Fibroblast of mammary gland (primary cell): ENCODE measurements at regions not wholly inside any gene's neighbourhood (a gene's known extent, or its start where the extent isn't known, plus 50 kb on each side); places are given as distances from the start of the nearest gene placed in this dataset.
"Not testable (repeated sequence)": the region's sequence is repeated elsewhere in the genome, so short reads cannot be mapped to it uniquely, and the experiment has no call there.

Source experiments
- DNase-seq: peaks from one replicate; pipeline ENCODE4 v3.0.0-alpha.2; 2010; ENCODE audit warnings: low read depth
- H3K4me3 ChIP-seq: 2 replicates; pipeline ENCODE4 v1.5.1; 2011; ENCODE audit warnings: low read depth, mild to moderate bottlenecking, low read length, moderate library complexity; ENCODE audit not compliant: control insufficient read depth

DNA sequence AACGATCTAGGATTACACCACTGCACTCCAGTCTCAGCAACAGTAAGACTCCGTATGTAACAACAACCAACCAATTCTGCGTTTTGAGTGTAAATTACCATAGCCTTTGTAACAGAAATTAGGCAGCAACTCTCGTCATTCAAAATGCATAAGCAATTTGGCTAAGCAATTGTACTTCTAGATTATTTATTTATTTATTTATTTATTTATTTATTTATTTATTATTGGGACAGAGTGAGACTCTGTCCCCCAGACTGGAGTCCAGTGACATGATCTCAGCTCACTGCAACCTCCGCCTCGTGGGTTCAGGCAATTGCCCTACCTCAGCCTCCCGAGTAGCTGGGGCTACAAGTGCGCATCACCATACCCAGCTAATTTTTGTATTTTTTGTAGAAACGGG, 217.7 kb downstream of the POTEG start:
- not testable (repeated sequence) for H3K4me3 ChIP-seq

DNA sequence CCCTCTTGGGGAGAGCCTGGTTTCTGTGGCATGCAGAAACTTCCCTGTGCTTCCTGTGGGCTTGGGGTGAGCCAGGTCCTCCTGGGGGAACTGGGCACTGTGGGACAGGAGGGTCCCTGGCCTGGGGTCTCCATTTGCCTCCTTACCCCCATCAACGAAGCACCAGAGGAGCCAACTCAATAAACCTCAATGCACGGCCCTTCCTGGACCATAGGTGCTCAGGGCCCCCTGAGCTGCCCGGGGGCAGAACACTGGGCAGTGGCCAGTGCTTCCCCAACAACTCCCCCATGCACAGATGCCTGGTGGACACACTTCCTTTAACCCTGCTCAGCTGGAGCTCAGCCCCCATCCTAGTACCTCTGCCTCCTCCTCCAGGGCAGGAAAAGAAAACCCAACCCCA, 214.7 kb downstream of the POTEG start:
- not testable (repeated sequence) for H3K4me3 ChIP-seq, DNase-seq

More for the DNA sequence above, 217.7 kb downstream of the POTEG start:
- DNase-seq, result not testable (repeated sequence)

- not testable (repeated sequence) for DNase-seq, H3K4me3 ChIP-seq
These were observed 202.7 kb downstream of the POTEG start for GRCh38 chr14:19231421-19231820.

- not testable (repeated sequence) for H3K4me3 ChIP-seq, DNase-seq
These were observed 200.1 kb downstream of the POTEG start for GRCh38 chr14:19234059-19234458.

- not testable (repeated sequence) for H3K4me3 ChIP-seq, DNase-seq
These were observed 196.5 kb downstream of the POTEG start for GRCh38 chr14:19237656-19238055.

GRCh38 chr14:19238584-19238983, 195.6 kb downstream of the POTEG start:
- H3K4me3 ChIP-seq, DNase-seq: not testable (repeated sequence)

GRCh38 chr14:19239981-19240380, 194.2 kb downstream of the POTEG start:
- not testable (repeated sequence) for DNase-seq, H3K4me3 ChIP-seq

- not testable (repeated sequence) for H3K4me3 ChIP-seq, DNase-seq
These were observed 193.8 kb downstream of the POTEG start for GRCh38 chr14:19240387-19240786.

GRCh38 chr14:19241451-19241850, 192.7 kb downstream of the POTEG start:
- not testable (repeated sequence) for H3K4me3 ChIP-seq, DNase-seq

GRCh38 chr14:19242529-19242928, 191.6 kb downstream of the POTEG start:
- DNase-seq, result not testable (repeated sequence)

GRCh38 chr14:19266908-19267307, 167.2 kb downstream of the POTEG start:
- DNase-seq, H3K4me3 ChIP-seq: not testable (repeated sequence)

More at GRCh38 chr14:19242529-19242928, 191.6 kb downstream of the POTEG start:
- not testable (repeated sequence) for H3K4me3 ChIP-seq

DNA sequence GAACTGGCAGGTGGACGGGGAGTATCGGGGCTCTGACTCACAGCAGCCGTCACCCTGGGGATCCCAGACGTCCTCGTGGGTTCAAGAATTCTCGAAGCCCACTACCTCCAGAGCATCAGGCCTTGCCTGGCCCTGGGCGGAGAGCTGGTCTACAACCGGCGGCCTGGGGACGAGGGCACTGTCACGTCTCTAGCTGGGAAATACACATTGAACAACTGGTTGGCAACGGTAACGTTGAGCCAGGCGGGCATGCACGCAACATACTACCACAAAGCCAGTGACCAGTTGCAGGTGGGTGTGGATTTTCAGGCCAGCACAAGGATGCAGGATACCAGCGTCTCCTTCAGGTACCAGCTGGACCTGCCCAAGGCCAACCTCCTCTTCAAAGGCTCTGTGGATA, 166.5 kb downstream of the POTEG start:
- DNase-seq, H3K4me3 ChIP-seq: not testable (repeated sequence)

- not testable (repeated sequence) for DNase-seq, H3K4me3 ChIP-seq
These were observed 166.0 kb downstream of the POTEG start for GRCh38 chr14:19268047-19268627.

GRCh38 chr14:19272235-19272634, 161.9 kb downstream of the POTEG start:
- DNase-seq, H3K4me3 ChIP-seq: not testable (repeated sequence)

DNA sequence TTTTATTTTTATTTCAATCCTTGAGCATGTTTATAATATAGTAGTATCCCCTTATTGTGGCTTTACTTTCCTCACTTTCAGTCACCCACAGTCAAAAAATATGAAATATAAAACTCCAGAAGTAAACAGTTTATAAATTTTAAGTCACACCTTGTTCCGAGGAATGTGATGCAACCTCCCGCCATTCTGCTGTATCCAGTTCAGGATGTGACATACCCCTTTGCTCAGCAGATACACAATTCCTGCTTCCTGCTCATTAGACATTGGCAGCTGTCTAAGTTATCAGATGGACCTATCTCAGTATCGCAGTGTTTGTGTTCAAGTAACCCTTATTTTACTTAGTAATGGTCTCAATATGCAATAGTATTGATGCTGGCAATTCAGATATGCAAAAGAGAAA, 144.5 kb downstream of the POTEG start:
- H3K4me3 ChIP-seq, DNase-seq: not testable (repeated sequence)

- not testable (repeated sequence) for H3K4me3 ChIP-seq, DNase-seq
These were observed 133.9 kb downstream of the POTEG start for GRCh38 chr14:19300243-19300642.

GRCh38 chr14:19300838-19301237, 133.3 kb downstream of the POTEG start:
- DNase-seq, H3K4me3 ChIP-seq: not testable (repeated sequence)

DNA sequence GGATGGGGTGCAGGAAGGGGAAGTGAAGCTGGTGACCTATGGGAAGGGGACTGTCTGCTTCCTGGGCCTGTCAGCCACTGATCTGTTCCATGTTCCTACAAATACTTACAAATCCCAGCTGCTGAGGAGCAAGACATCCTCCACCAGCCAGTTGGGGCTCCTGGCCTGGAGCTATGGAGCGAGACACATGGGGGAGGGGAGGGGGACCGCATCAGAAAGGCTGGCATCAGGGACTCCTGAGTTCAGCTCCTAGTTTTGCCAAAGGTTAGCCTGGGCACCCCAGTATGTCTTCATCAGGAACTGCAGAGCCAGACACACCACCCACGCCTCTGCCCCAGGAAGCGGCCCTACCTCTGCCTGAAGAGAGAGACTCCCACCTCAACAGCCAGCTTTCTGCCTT, 130.3 kb downstream of the POTEG start:
- not testable (repeated sequence) for DNase-seq, H3K4me3 ChIP-seq

GRCh38 chr14:19304442-19304841, 129.7 kb downstream of the POTEG start:
- H3K4me3 ChIP-seq, DNase-seq: not testable (repeated sequence)

- not testable (repeated sequence) for DNase-seq
These were observed 129.2 kb downstream of the POTEG start for GRCh38 chr14:19304918-19305317.

More at GRCh38 chr14:19304918-19305317, 129.2 kb downstream of the POTEG start:
- not testable (repeated sequence) for H3K4me3 ChIP-seq
